ENCODE measurements at regions not wholly inside any gene's neighbourhood (a gene's known extent, or its start where the extent isn't known, plus 50 kb on each side); places are given as distances from the start of the nearest gene placed in this dataset.

- TF ChIP-seq POLR2A (IDR thresholded peaks at IDR 0.05) (no peak), CTCF (IDR thresholded peaks at IDR 0.05) (no peak)
Measured at GRCh38 chr12:28700161-28700560, 448.9 kb upstream of the FAR2 start.

All from esophagus squamous epithelium (tissue), 4 donors.